H1 (cell line): ENCODE measurements at regions not wholly inside any gene's neighbourhood (a gene's known extent, or its start where the extent isn't known, plus 50 kb on each side); places are given as distances from the start of the nearest gene placed in this dataset.

ENCODE experiments used
- CBX8 ChIP-seq: fragments of 300-800, 300-1000 bp; sonication (generic); IDR thresholded peaks from 2 replicates; pipeline ENCODE4 v1.7.1; 2016; ENCODE audit warnings: low read depth, low read length, borderline replicate concordance
- CHD7 ChIP-seq: fragments of 300-600 bp; sonication (generic); IDR thresholded peaks from 2 replicates; pipeline ENCODE4 v1.7.1; 2012; ENCODE audit warnings: low read length, moderate library complexity, mild to moderate bottlenecking, inconsistent platforms; ENCODE audit not compliant: insufficient replicate concordance
- CTCF ChIP-seq, 3 experiments: IDR thresholded peaks; 1 replicate in 2 of 3; 2 replicates in 1 of 3; pipeline versions ENCODE4 v1.5.1 to v1.6.1; 2011; ENCODE audit warnings: low read length in 3 of 3, mild to moderate bottlenecking in 3 of 3, inconsistent platforms in 2 of 3, low read depth in 1 of 3, moderate library complexity in 1 of 3; ENCODE audit not compliant: insufficient read depth in 1 of 3; ENCODE audit errors: control extremely low read depth in 1 of 3
- KDM1A ChIP-seq: fragments of 200-600, 300-600 bp; sonication (generic); IDR thresholded peaks from 2 replicates; pipeline ENCODE4 v1.7.1; 2016; ENCODE audit warnings: mild to moderate bottlenecking, low read length, borderline replicate concordance
- PHF8 ChIP-seq: fragments of 200-600 bp; sonication (generic); conservative IDR thresholded peaks from 2 replicates; pipeline ENCODE4 v1.7.1; 2012; ENCODE audit warnings: low read depth, mild to moderate bottlenecking, inconsistent platforms, low read length, moderate library complexity
- RNF2 ChIP-seq: fragments of 200-900, 300-1000 bp; sonication (generic); IDR thresholded peaks from 2 replicates; pipeline ENCODE4 v1.7.1; 2016; ENCODE audit warnings: borderline replicate concordance, low read depth, mild to moderate bottlenecking, antibody characterized with exemption, low read length; ENCODE audit not compliant: poor library complexity, severe bottlenecking; ENCODE audit errors: missing control alignments
- SRF ChIP-seq: IDR thresholded peaks from 2 replicates; pipeline ENCODE4 v1.6.1; 2011; ENCODE audit warnings: mild to moderate bottlenecking, low read depth, low read length, moderate library complexity

- TF ChIP-seq CHD7 (no peak), PHF8 (no peak), SRF (no peak), RNF2 (no peak), CTCF (IDR thresholded peaks at IDR 0.05; ENCODE audit: control extremely low read depth in 1 of 3, insufficient read depth in 1 of 3, low read depth in 1 of 3, low read length in 3 of 3) (no peak), KDM1A (no peak), CBX8 (no peak)
Measured at GRCh38 chr11:70601861-70602538, 203.7 kb downstream of the CTTN start (continued).
